ENCODE measurements at regions not wholly inside any gene's neighbourhood (a gene's known extent, or its start where the extent isn't known, plus 50 kb on each side); places are given as distances from the start of the nearest gene placed in this dataset.

- DNase-seq = no peak
Measured at GRCh38 chr1:29973406-29973805, 737.1 kb downstream of the PTPRU start.

GRCh38 chr1:29972421-29973053 lies 736.2 kb downstream of the PTPRU start:
- DNase-seq = no peak

- DNase-seq = no peak
Measured at GRCh38 chr1:29971703-29972102, 735.4 kb downstream of the PTPRU start.

GRCh38 chr1:29970747-29971325 lies 734.5 kb downstream of the PTPRU start:
- DNase-seq = no peak

DNA sequence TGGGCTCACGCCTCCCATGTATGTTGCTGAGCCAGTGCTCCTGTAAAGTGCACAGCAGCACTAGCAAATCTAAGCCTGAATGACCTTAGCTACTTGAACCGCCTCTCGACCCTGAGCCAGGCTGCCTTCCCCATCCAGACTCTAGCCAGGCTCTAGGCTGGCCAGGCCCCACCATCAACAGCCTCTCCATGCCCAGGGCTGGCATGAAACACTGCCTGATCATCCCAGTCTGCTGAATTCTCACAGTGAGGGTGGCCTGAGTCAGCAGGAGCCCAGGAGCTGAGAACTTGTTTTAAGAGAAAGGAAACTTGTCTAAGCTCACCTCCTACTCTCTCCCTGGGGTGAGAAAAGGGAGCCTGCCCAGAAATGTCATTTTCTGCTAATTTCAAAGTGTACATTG lies 733.3 kb downstream of the PTPRU start:
- no peak for DNase-seq

GRCh38 chr1:29967261-29967660 lies 730.9 kb downstream of the PTPRU start:
- DNase-seq = no peak

GRCh38 chr1:29966526-29967045 lies 730.3 kb downstream of the PTPRU start:
- no peak for DNase-seq

DNA sequence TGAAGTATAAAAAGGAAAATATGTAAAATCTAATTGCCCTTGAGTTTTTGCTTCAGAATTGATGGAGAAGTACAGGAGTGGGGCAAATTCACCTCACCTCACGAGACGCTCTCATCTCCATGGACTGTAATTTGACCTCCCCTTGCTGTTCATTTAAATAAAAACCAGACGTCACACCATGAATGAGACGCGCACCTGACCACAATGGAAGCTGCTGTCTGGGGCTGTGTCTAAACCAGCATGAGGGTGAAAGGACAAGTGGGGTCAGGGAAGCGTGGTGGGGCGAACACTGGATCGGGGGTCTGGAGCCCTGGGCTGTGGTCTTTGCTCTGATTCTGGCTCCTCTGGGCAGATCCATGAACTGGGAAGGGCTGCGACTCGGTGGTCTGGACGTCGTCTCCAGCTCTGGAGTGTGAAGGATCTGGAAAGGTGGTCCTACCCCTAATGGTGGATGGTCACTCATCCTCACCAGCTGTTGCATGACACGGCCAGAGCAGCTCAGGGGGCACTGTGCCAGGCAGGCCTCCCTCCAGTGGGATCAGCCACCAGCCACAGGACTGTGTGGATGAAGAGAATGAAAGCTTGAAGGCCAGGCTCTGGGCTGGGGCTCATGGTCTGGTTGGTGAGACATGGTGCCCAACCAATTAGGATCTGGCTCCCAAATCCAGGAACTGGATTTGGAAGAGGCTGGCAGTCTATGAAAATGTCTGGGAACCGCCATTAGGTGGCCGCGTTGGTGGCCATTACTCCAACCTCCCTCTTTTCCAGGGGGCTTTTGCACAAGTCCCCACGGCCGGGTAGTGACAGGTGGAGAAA lies 728.6 kb downstream of the PTPRU start:
- no peak for DNase-seq

- peak; percentile 3 for DNase-seq
Measured at GRCh38 chr1:29963946-29964345, 727.6 kb downstream of the PTPRU start.

GRCh38 chr1:29962831-29963247 lies 726.5 kb downstream of the PTPRU start:
- DNase-seq = no peak

GRCh38 chr1:29962336-29962735 lies 726.0 kb downstream of the PTPRU start:
- DNase-seq = no peak

- DNase-seq = no peak
Measured at GRCh38 chr1:29961293-29962059, 725.2 kb downstream of the PTPRU start.

- no peak for DNase-seq
Measured at GRCh38 chr1:29960876-29961275, 724.6 kb downstream of the PTPRU start.

DNA sequence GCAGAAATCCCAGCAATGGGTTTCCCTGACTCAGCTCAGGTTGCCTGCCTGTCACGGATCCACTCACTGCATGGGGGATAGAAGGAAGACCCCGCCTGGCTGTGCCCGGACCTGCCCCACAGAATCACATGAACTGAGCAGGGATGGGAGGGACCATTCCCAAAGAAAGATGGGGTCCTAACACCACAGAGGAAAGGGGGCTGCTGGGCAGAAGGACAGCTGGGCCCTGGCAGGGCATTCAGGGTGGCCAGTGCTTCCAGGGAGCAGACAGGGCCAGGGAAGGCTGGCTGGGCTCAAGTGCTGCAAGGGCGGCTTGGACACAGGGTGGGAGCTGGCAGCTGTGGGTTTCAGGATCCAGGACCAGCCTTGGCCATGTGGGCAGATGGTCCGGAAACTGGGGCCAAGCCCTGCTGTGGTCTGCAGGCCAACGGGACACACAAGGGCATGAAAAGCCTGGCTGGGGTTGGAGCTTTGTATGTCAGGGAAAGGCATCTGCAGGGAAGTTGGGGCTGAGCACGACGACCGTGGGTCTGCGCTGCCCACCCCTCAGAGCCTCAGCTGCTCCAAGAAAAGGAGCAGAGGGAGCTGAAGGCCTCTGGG lies 723.9 kb downstream of the PTPRU start:
- DNase-seq = no peak

DNA sequence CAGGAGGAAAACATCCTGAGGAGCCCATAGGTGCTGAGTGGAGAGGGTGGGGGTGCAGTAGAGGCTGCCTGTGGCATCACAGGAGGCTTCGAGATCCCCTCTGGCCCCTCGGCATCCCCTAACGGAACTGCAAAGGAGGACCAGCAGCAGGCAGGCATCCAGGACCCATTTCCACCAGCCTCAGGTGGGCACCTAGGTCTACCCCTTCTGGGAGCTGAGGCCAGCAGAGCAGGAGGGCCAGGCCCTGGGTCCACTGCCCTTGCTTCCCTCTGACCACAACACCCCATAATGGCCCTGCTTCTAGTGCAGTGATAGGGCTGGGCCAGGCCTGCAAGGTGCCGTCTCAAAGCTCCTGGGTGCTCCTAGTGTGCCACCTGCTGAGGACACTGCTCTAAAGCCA lies 723.0 kb downstream of the PTPRU start:
- DNase-seq = no peak

GRCh38 chr1:29958271-29958670 lies 721.9 kb downstream of the PTPRU start:
- DNase-seq = no peak

- no peak for DNase-seq
Measured at GRCh38 chr1:29956349-29957030, 720.2 kb downstream of the PTPRU start.

DNA sequence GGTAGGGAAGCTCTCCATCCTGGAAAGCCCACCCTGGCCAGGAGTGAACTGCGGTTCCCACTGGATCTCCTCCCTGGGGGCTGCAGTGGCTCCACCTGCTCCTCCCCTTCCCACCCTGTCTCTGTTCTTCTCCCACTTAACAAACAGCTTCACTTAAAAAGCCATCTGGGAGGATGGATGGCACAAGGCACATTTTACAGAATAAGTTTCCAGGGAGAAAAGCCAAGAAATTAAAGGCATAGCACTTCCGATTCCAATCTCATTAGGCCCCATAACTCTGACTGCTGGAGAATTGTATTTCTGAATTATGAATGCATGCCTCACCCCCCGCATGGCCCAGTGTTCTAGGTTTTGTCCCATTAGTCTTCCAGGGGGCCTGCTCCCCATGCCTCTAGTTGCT lies 718.3 kb downstream of the PTPRU start:
- no peak for DNase-seq

DNA sequence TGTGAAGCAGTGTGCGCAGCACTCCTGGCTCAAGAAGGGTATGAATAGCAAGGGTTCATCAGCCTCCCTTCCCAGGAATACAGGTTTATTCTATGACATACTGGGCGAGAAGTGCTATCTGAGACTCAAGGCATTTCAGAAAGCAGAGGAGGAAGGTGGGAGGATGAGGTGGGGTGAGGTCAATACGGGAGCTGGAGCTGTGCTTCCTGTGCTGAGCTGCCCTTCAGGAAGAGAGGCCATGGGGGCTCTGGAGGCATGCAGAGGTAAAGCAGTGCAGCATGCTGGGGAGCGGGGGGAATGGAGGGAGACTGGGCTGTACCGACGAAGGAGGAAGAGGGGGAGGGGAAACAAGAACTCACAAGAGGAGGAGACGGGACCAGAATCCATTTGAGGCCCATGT lies 717.6 kb downstream of the PTPRU start:
- DNase-seq = no peak

DNA sequence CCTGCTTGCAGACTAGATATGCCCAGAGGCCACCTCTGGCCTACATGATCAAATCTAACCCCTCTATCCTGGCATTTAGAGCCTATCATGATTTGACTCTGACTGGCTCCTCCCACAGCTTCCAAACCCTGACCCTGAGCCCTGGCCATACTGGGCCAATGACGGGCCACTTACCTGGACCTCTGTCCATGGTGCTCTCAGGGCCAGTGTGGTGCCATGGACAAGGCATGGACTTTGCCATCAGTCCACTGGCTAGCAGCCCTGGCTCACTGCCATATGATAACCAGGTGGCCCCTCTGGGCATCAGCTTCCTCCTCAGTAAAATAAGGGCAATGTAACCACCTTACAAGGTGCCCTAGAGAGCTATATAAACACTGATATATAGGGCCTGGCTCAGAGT lies 713.4 kb downstream of the PTPRU start:
- no peak for DNase-seq

GRCh38 chr1:29948581-29948980 lies 712.3 kb downstream of the PTPRU start:
- DNase-seq = no peak

DNA sequence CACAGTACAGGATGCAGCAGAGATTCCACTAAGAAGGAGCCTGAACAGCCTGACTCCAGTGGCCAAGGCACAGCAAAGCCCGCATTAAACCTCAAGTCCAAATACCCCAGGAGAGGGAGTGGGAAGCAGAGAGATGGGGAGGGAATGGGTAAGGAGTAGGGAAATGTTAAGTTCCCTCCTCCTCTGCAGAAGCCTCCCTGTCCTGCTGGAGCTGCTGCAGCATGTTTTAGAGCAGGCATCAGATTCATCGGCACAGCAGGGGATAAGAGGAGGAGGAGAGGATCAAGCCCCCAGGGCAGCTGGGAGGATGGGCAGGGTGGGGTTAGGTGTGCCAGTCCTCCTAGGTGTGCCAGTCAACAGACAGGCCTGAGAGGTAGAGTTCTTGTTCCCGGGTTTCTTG lies 709.7 kb downstream of the PTPRU start:
- DNase-seq = no peak

Data from activated CD8-positive, alpha-beta memory T cell treated with anti-CD3 and anti-CD28 coated beads, Interleukin-2, amount 50 U/mL, for 48 hours (primary cell).